ENCODE measurements at regions not wholly inside any gene's neighbourhood (a gene's known extent, or its start where the extent isn't known, plus 50 kb on each side); places are given as distances from the start of the nearest gene placed in this dataset.
"Not testable (repeated sequence)": the region's sequence is repeated elsewhere in the genome, so short reads cannot be mapped to it uniquely, and the experiment has no call there.

DNA sequence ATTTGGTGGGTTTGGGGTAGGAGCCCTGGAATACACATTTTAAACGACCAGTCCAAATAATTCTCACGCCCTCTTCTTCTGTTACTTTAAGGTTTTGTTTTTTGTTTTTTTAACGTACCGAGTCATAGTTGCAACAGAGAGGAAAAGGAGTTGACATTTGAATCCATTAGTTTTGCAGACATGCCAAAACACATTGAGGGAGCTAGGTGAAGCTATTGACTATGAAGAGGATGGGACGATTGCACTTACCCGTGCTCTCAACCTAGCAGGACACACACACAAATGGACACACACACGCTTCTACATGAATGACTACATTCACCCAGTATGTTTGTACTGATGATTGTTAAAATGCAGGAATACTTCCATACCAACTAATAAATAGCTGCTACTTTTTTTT, 54.3 kb upstream of the CIT start:
- no peak for DNase-seq (ENCODE audit: low spot score)

- DNase-seq (ENCODE audit: low spot score) = no peak
Measured at GRCh38 chr12:119932921-119933320, 55.8 kb upstream of the CIT start.

GRCh38 chr12:119934780-119935179, 54.3 kb upstream of the BICDL1 start:
- DNase-seq (ENCODE audit: low spot score) = not testable (repeated sequence)

GRCh38 chr12:119936705-119937311, 52.2 kb upstream of the BICDL1 start:
- no peak for DNase-seq (ENCODE audit: low spot score)

GRCh38 chr12:119938049-119938667, 50.9 kb upstream of the BICDL1 start:
- peak; percentile 74 for DNase-seq (ENCODE audit: low spot score)
